HEK293 (cell line): ENCODE measurements at regions not wholly inside any gene's neighbourhood (a gene's known extent, or its start where the extent isn't known, plus 50 kb on each side); places are given as distances from the start of the nearest gene placed in this dataset.

Experiments used
- CTCF ChIA-PET: fragments of 350-600 bp; formaldehyde crosslinking; extraction: SDS; loops from one replicate; lab custom pipeline; 2021; ENCODE audit warnings: antibody characterized with exemption; lab: Yijun Ruan, JAX
- POLR2A ChIA-PET: fragments of 300-600 bp; formaldehyde crosslinking; extraction: SDS; loops from one replicate; lab custom pipeline; 2020; ENCODE audit warnings: antibody characterized with exemption, inconsistent platforms; lab: Yijun Ruan, JAX
- H3K27ac ChIP-seq: fragments of 200-500 bp; sonication (Bioruptor generic); 2 replicates; pipeline ENCODE4 v1.5.1; 2014; ENCODE audit warnings: low read depth, low read length, control low read depth, inconsistent platforms; ENCODE audit errors: extremely low read depth
- H3K36me3 ChIP-seq, 2 experiments: fragments of 200-500 bp in 1 of 2; sonication (Bioruptor generic) in 1 of 2; 1 replicate in 1 of 2; 2 replicates in 1 of 2; pipeline ENCODE4 v1.5.1; 2014 to 2017; ENCODE audit warnings: inconsistent platforms in 2 of 2, low read length in 2 of 2; ENCODE audit not compliant: control insufficient read depth in 2 of 2, insufficient read depth in 1 of 2
- H3K4me1 ChIP-seq: fragments of 200-500 bp; sonication (Bioruptor generic); 2 replicates; pipeline ENCODE4 v1.5.1; 2014; ENCODE audit warnings: mild to moderate bottlenecking, low read length, inconsistent platforms; ENCODE audit not compliant: control insufficient read depth, insufficient read depth
- H3K4me3 ChIP-seq: 2 replicates; pipeline ENCODE4 v1.5.1; 2011; ENCODE audit warnings: low read depth, mild to moderate bottlenecking, control low read depth, low read length, moderate library complexity
- H3K9me3 ChIP-seq: fragments of 200-500 bp; sonication (Bioruptor generic); 2 replicates; pipeline ENCODE4 v1.5.1; 2014; ENCODE audit warnings: low read depth, low read length, inconsistent platforms; ENCODE audit not compliant: control insufficient read depth, insufficient read depth
- BCL11A ChIP-seq: fragments of 450-650 bp; formaldehyde crosslinking; IDR thresholded peaks from 2 replicates; pipeline ENCODE4 v1.5.1; 2016; ENCODE audit warnings: low read depth, missing biosample characterization, missing genetic modification characterization
- EGR2 ChIP-seq: fragments of 450-650 bp; formaldehyde crosslinking; IDR thresholded peaks from 2 replicates; pipeline ENCODE4 v1.5.1; 2016; ENCODE audit warnings: low read depth, missing biosample characterization, missing genetic modification characterization
- GLI4 ChIP-seq: fragments of 450-650 bp; formaldehyde crosslinking; IDR thresholded peaks from 2 replicates; pipeline ENCODE4 v1.5.1; 2016; ENCODE audit warnings: missing biosample characterization, missing genetic modification characterization
- HOXA7 ChIP-seq: sonication (generic); formaldehyde crosslinking; IDR thresholded peaks from 2 replicates; pipeline ENCODE4 v1.8.1; 2022; ENCODE audit warnings: missing genetic modification reagents, borderline replicate concordance
- SALL2 ChIP-seq: fragments of 450-650 bp; formaldehyde crosslinking; IDR thresholded peaks from 2 replicates; pipeline ENCODE4 v1.5.0; 2017; ENCODE audit warnings: missing biosample characterization, mild to moderate bottlenecking, missing genetic modification characterization, borderline replicate concordance
- ZBTB17 ChIP-seq: fragments of 450-650 bp; formaldehyde crosslinking; IDR thresholded peaks from 2 replicates; pipeline ENCODE4 v1.5.1; 2016; ENCODE audit warnings: missing biosample characterization, missing genetic modification characterization
- ZBTB8A ChIP-seq: fragments of 450-650 bp; formaldehyde crosslinking; IDR thresholded peaks from 2 replicates; pipeline ENCODE4 v1.5.1; 2016; ENCODE audit warnings: missing biosample characterization, missing genetic modification characterization
- ZNF132 ChIP-seq: fragments of 450-650 bp; formaldehyde crosslinking; IDR thresholded peaks from 2 replicates; pipeline ENCODE4 v1.5.1; 2017; ENCODE audit warnings: missing biosample characterization, missing genetic modification characterization, borderline replicate concordance
- ZNF140 ChIP-seq: fragments of 450-650 bp; formaldehyde crosslinking; IDR thresholded peaks from 2 replicates; pipeline ENCODE4 v1.5.1; 2016; ENCODE audit warnings: missing biosample characterization, missing genetic modification characterization
- ZNF169 ChIP-seq: fragments of 450-650 bp; formaldehyde crosslinking; IDR thresholded peaks from 2 replicates; pipeline ENCODE4 v1.5.1; 2016; ENCODE audit warnings: missing biosample characterization, missing genetic modification characterization
- ZNF211 ChIP-seq: fragments of 450-650 bp; formaldehyde crosslinking; IDR thresholded peaks from 2 replicates; pipeline ENCODE4 v1.5.1; 2016; ENCODE audit warnings: low read depth, missing biosample characterization, missing genetic modification characterization
- ZNF335 ChIP-seq: fragments of 450-650 bp; formaldehyde crosslinking; conservative IDR thresholded peaks from 2 replicates; pipeline ENCODE4 v1.5.1; 2016; ENCODE audit warnings: missing biosample characterization, missing genetic modification characterization
- ZNF426 ChIP-seq: fragments of 450-650 bp; formaldehyde crosslinking; IDR thresholded peaks from 2 replicates; pipeline ENCODE4 v1.5.1; 2017; ENCODE audit warnings: missing biosample characterization, missing genetic modification characterization, mild to moderate bottlenecking, inconsistent platforms, moderate library complexity
- ZNF518A ChIP-seq: fragments of 450-650 bp; formaldehyde crosslinking; conservative IDR thresholded peaks from 2 replicates; pipeline ENCODE4 v1.5.1; 2016; ENCODE audit warnings: low read depth, missing biosample characterization, missing genetic modification characterization
- ZNF544 ChIP-seq: fragments of 450-650 bp; formaldehyde crosslinking; IDR thresholded peaks from 2 replicates; pipeline ENCODE4 v1.5.0; 2017; ENCODE audit warnings: missing biosample characterization, missing genetic modification characterization
- ZNF621 ChIP-seq: fragments of 450-650 bp; formaldehyde crosslinking; IDR thresholded peaks from 2 replicates; pipeline ENCODE4 v1.5.1; 2017; ENCODE audit warnings: missing biosample characterization, missing genetic modification characterization
- ZNF670 ChIP-seq: fragments of 450-650 bp; formaldehyde crosslinking; IDR thresholded peaks from 2 replicates; pipeline ENCODE4 v1.5.1; 2016; ENCODE audit warnings: missing biosample characterization, missing genetic modification characterization, low read depth
- ZSCAN23 ChIP-seq: fragments of 450-650 bp; formaldehyde crosslinking; IDR thresholded peaks from 2 replicates; pipeline ENCODE4 v1.5.1; 2016; ENCODE audit warnings: missing biosample characterization, missing genetic modification characterization
- ZSCAN30 ChIP-seq: fragments of 450-650 bp; IDR thresholded peaks from 2 replicates; pipeline ENCODE4 v1.5.1; 2018; ENCODE audit warnings: missing biosample characterization, mild to moderate bottlenecking, missing genetic modification characterization, moderate library complexity
- TF ChIP-seq, protein P1 (sequence below): fragments of 450-650 bp; formaldehyde crosslinking; IDR thresholded peaks from 2 replicates; pipeline ENCODE4 v1.5.1; 2016; ENCODE audit warnings: missing biosample characterization, missing genetic modification characterization, low read depth

DNA sequence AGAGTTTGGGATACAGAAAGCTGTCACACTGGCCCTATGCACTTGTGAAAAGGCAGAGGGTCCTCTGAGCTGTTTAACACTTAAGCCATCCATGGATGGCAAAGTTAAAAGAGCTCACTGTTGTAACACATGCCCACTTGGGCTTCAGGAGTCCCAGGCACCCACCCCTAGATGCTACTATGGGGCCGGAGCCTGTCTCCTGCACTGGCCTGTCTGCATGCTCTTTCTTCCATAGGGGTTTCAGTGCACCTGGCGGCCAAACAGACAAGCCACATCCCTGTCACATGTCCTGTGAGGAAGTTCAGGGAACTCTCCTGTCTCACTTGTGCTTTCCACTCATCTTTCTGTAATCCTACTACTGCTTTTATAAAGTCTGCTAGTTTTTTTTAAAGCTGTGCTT lies 2586.0 kb downstream of the PCDH7 start:
- Histone ChIP-seq H3K27ac (no peak overlapping the region), H3K36me3 (no peaks in the 10 kb centered on the region), H3K4me1 (no peaks in the 10 kb centered on the region), H3K4me3 (no peak overlapping the region), H3K9me3 (no peaks in the 10 kb centered on the region)
- POLR2A ChIA-PET = no interaction called here
- CTCF ChIA-PET = no interaction called here
- TF ChIP-seq ZBTB8A (tag by site-specific recombination) = no peak

DNA sequence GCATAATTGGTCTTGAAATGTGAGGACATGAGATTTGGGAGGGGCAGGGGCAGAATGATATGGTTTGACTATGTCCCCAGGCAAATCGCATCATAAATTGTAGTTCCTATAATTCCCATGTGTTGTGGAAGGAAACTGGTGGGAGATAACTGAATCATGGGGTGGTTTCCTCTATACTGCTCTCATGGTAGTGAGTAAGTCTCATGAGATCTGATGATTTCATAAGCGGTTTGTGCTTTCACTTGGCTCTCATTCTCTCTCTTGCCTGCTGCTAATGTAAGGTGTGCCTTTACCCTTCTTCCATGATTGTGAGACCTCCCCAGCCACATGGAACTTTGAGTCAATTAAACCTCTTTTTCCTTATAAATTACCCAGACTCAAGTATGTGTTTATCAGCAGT lies 2595.9 kb downstream of the PCDH7 start:
- Histone ChIP-seq H3K4me1 (no peaks in the 10 kb centered on the region), H3K4me3 (no peak overlapping the region), H3K36me3 (no peaks in the 10 kb centered on the region), H3K9me3 (no peaks in the 10 kb centered on the region), H3K27ac (no peak overlapping the region)
- CTCF ChIA-PET = no interaction called here
- POLR2A ChIA-PET = no interaction called here
- TF ChIP-seq ZNF518A (no peak), BCL11A (no peak), ZNF140 (tag by site-specific recombination) (no peak), ZNF132 (tag by site-specific recombination) (no peak), ZSCAN23 (tag by site-specific recombination) (no peak), ZNF169 (tag by site-specific recombination) (no peak), ZNF670 (tag by site-specific recombination) (no peak), ZNF621 (tag by site-specific recombination) (no peak), EGR2 (tag by site-specific recombination) (no peak), ZNF211 (tag by site-specific recombination) (no peak), ZBTB17 (tag by site-specific recombination) (no peak), ZNF335 (tag by site-specific recombination) (no peak), ZNF426 (no peak), HOXA7 (CRISPR knock-in tag) (no peak), ZSCAN30 (tag by site-specific recombination) (no peak), GLI4 (tag by site-specific recombination) (no peak), ZNF544 (tag by site-specific recombination) (no peak), SALL2 (tag by site-specific recombination) (no peak)
- TF ChIP-seq, protein P1, sequence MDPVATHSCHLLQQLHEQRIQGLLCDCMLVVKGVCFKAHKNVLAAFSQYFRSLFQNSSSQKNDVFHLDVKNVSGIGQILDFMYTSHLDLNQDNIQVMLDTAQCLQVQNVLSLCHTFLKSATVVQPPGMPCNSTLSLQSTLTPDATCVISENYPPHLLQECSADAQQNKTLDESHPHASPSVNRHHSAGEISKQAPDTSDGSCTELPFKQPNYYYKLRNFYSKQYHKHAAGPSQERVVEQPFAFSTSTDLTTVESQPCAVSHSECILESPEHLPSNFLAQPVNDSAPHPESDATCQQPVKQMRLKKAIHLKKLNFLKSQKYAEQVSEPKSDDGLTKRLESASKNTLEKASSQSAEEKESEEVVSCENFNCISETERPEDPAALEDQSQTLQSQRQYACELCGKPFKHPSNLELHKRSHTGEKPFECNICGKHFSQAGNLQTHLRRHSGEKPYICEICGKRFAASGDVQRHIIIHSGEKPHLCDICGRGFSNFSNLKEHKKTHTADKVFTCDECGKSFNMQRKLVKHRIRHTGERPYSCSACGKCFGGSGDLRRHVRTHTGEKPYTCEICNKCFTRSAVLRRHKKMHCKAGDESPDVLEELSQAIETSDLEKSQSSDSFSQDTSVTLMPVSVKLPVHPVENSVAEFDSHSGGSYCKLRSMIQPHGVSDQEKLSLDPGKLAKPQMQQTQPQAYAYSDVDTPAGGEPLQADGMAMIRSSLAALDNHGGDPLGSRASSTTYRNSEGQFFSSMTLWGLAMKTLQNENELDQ = no peak
